ENCODE measurements at regions not wholly inside any gene's neighbourhood (a gene's known extent, or its start where the extent isn't known, plus 50 kb on each side); places are given as distances from the start of the nearest gene placed in this dataset.

- no peak for DNase-seq (ENCODE audit: low spot score)
These were observed 282.2 kb upstream of the SOX11 start for GRCh38 chr2:5409898-5410381.

GRCh38 chr2:5410991-5411700 is 281.0 kb upstream of the SOX11 start:
- no peak for DNase-seq (ENCODE audit: low spot score)

DNA sequence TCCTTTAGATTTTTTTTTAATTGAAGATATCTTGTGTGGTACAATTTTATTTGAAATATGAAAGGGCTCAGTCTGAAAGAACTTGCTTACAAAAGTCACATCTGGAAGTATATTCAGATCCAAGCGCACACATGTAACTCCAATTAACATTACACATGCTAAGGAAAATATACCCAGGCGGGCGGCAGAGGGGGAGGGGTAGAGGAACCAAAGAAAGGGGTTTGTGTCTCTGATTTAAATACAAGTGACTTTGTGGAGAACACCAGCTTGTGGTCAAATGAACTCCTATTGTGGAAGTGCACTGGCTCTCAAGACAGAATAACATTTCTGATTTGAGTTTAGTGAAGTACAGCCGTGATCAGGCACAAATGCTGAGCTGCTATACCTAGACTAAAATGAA is 280.2 kb upstream of the SOX11 start:
- DNase-seq (ENCODE audit: low spot score) = no peak

DNA sequence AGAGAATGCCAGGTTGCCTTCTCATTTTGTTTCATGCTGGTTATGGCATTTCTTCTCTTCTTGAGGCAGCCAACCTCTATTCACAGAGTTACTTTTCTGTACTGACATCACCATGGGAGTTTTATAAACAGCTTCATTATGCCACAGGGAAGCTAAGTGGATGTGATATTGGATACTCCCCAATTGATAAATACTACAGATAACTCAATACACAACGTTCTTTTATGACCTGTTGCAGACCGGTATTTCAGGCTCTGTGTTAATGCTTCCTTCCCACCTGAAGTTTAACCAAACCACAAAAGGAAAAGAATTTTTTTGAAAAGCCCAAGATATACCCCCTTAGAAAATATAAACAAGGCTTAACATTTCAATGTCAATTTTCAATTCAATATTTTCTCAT is 258.3 kb upstream of the SOX11 start:
- no peak for DNase-seq (ENCODE audit: low spot score)

DNA sequence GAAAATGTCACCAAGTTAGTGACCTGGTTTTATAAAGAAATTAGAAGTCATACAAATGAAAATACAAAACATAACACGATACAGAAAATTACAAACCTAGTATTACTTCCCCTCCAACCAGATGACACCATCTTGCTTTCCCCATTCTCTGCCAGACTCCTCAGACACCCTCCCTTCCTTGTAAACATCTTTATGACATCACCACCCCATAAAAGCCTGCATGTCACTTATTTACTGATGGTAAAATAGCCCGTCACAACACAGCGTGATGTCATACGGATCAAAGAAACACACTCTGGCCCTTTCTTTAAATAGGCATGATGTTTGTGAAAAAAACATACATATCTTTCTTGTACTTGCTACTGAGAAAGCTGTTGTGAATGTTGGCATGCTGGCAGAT is 254.8 kb upstream of the SOX11 start:
- DNase-seq (ENCODE audit: low spot score) = no peak

DNA sequence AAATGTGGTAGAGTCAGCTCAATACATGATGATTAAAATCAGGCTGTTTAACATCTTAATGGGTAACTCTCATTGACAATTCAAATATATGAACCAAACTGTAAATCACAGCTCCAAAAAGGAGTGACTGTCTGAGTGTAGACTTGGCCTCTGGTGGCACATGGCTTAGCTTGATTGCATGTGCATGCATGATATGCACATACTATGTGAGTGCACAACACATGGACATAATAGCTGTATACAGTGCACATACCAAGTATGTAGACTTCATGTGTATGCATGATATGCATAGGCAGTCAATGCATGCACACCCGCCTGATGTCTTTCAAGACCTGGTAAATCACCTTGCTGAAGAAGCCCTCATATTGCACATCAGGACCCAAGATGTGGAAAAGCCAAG is 252.0 kb upstream of the SOX11 start:
- DNase-seq (ENCODE audit: low spot score) = no peak

DNA sequence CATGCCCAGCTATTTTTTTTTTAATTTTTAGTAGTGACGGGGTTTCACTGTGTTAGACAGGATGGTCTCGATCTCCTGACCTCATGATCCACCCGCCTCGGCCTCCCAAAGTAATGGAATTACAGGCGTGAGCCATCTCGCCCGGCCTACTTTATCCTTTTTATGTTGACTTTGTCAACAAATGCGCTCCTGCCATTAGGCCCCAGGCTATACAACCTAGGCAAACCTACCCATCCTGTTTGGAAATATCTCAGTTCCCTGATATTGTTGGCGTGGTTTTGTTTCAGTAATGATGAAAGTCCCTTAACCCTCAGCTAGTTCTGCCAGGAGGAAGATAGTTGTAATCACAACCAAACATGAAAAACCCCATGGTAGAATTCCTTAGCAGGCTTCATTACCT is 249.4 kb upstream of the SOX11 start:
- DNase-seq (ENCODE audit: low spot score) = no peak

DNA sequence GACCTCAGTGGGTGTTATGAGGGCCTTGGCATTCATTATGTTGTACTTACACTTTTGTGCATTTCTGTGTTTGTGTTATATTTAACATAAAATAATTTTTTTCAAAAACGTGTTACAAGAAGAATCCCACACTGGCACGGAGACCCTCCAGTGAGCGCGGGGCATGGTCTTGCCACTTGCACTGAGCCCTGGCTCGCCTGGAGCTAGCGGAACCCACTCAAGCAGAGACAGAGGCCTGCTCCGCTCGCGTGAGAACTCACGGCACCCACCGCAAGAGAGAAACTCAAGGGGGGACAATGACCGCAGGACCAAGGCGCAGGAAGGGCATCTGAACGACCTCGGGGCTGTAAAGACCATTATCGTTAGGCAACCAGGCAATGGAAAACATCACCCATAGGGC is 248.0 kb upstream of the SOX11 start:
- no peak for DNase-seq (ENCODE audit: low spot score)

DNA sequence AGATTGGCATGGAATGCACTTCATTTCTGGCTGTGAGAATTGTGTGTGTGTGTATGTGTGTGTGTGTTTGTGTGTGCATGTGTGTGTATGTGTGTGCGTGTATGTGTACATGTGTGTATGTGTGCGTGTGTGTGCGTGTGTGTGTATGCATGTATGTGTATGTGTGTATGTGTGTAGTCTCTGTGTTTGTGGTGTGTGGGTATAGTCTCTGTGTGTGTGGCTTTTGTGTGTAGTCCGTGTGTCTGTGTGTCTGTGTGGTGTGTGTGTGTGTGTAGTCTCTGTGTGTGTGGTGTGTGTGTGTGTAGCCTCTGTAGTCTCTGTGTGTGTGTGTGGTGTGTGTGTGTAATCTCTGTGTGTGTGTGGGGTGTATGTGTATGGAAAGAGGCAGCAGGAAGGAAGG is 247.3 kb upstream of the SOX11 start:
- no peak for DNase-seq (ENCODE audit: low spot score)

DNA sequence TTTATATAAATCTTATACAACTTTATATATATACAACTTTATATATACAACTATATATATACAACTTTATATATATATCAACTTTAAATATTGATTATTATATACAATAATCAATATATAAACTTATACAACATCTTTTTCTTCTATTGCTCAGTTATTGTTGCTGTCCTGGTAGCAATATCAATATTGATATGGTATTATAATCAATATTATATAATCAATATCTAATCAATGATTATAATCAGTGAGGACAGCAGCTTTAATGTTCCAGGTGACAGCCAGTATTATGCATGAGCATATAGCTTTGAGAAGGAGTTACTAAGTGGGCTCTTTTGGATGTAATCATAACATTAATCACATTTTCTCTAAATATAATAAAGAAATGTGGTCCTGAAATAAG is 242.3 kb upstream of the SOX11 start:
- no peak for DNase-seq (ENCODE audit: low spot score)

- no peak for DNase-seq (ENCODE audit: low spot score)
These were observed 238.7 kb upstream of the SOX11 start for GRCh38 chr2:5453220-5454050.

- DNase-seq (ENCODE audit: low spot score) = no peak
These were observed 238.2 kb upstream of the SOX11 start for GRCh38 chr2:5454051-5454390.

GRCh38 chr2:5459041-5459440 is 233.1 kb upstream of the SOX11 start:
- no peak for DNase-seq (ENCODE audit: low spot score)

DNA sequence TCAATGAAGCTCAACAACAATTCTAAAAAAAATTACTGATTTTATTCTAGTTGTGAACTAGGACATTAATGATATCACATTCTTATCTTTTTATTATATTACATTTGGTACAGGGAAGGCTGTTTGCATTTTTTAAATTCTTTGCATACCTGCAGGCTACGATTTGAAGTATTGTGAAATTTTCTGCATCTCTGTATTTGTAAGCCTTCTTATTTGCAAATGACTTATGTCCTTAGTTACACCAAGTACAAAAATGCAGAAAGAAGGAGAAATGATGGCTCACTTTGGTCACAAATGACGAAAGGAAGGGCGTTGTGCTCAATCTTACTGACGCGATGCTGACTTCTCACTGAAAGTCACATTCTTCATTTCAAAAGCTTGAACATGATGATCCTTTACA is 227.5 kb upstream of the SOX11 start:
- no peak for DNase-seq (ENCODE audit: low spot score)

DNA sequence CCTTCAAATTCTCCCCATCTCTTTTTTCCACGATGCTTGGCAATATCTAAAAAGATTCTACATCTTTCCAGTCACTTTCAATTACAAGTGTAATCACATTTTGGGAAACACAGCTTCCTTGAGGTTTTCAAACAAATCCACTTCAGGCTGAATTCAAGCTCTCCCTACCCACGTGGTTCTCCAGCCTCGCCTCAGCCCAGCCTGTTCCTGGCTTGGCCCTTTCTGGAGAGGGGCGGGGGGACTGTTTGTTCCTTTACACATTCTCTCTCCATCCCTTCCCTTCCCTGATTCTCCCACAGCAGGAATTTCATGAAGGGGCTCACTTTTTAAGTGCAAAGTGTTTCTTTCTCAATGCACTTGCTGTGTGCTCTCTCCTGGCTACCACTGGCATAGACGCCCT is 226.3 kb upstream of the SOX11 start:
- no peak for DNase-seq (ENCODE audit: low spot score)

- no peak for DNase-seq (ENCODE audit: low spot score)
These were observed 224.8 kb upstream of the SOX11 start for GRCh38 chr2:5467178-5467905.

DNA sequence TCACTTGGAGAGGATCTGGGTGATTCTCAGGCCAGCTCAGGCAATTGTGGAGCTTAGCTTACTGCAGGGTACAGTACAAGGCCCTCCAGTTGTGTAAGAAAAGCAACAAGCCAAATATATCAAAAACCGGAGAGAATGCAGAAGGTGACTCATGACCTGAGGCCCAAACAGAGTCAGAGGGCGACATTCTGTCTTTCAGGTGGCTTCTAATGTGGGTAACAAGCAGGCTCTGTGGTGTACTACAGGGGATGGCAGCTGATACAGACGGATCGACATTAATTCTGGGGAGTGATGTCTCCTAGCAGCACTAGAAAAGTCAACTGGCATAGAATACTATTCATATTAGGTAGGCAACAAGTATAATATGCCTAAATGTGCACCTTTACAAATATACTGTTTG is 219.5 kb upstream of the SOX11 start:
- no peak for DNase-seq (ENCODE audit: low spot score)

GRCh38 chr2:5473635-5474034 is 218.5 kb upstream of the SOX11 start:
- DNase-seq (ENCODE audit: low spot score) = no peak

- no peak for DNase-seq (ENCODE audit: low spot score)
These were observed 217.5 kb upstream of the SOX11 start for GRCh38 chr2:5474716-5475115.

GRCh38 chr2:5479265-5479928 is 212.8 kb upstream of the SOX11 start:
- DNase-seq (ENCODE audit: low spot score) = no peak

DNA sequence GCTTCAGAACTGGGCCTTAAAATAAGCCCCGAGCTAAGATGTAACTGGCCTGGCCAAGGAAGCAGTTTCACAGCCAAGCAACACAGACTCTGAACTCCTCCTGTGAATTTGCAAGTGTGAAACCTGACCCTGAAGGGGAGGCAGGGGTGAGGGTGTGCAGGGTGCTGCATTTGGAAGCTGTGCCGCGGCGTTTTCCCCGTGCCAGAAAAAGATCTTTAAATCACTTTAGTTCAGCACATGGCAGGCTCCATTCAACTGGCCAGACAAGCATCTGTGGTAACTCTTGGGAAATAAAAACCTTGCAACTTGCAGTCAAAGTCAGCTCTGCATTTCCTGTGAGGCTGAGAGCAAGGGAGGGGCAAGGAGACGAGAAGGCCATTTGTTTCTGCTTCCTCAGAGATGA is 209.3 kb upstream of the SOX11 start:
- DNase-seq (ENCODE audit: low spot score) = no peak

DNA sequence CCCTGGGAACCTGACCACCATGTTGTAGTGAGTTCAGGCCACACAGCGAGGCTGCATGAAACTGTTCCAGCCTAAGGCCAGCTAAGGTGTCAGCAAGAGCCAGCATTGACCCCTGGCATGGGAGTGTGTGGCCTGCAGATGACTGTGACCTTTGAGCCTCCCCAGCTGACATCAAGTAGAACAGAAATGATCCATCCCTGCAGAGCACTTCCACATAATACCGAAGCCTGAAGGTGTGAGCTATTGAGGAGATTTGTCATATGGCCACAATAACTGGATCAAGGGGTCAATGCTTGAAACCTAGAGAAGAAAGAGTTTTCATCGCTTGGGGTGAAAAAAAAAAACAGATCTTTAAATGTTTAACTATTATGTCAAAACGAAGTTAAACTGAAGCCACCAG is 207.3 kb upstream of the SOX11 start:
- DNase-seq (ENCODE audit: low spot score) = no peak

- DNase-seq (ENCODE audit: low spot score) = no peak
These were observed 200.7 kb upstream of the SOX11 start for GRCh38 chr2:5491523-5491922.

Data from NAMALWA (cell line).